SJCRH30 (cell line): ENCODE measurements at regions not wholly inside any gene's neighbourhood (a gene's known extent, or its start where the extent isn't known, plus 50 kb on each side); places are given as distances from the start of the nearest gene placed in this dataset.
"Not testable (repeated sequence)": the region's sequence is repeated elsewhere in the genome, so short reads cannot be mapped to it uniquely, and the experiment has no call there.

Source experiments
- DNase-seq, 2 experiments: peaks; one replicate each; pipeline ENCODE4 v3.0.0-alpha.2; 2015 to 2020
- H3K27ac ChIP-seq: fragments of 250-450 bp; sonication (Bioruptor Pico); 2 replicates; pipeline ENCODE4 v1.5.1; 2020; ENCODE audit warnings: mild to moderate bottlenecking, moderate library complexity
- H3K27me3 ChIP-seq: fragments of 250-450 bp; sonication (Bioruptor Pico); 2 replicates; pipeline ENCODE4 v1.5.1; 2020; ENCODE audit warnings: mild to moderate bottlenecking, moderate library complexity
- H3K36me3 ChIP-seq: fragments of 250-450 bp; sonication (Bioruptor Pico); 2 replicates; pipeline ENCODE4 v1.5.1; 2020; ENCODE audit warnings: mild to moderate bottlenecking, moderate library complexity
- H3K4me1 ChIP-seq: fragments of 250-450 bp; sonication (Bioruptor Pico); 2 replicates; pipeline ENCODE4 v1.5.1; 2020; ENCODE audit warnings: mild to moderate bottlenecking, moderate library complexity
- H3K4me3 ChIP-seq: fragments of 250-450 bp; sonication (Bioruptor Pico); 2 replicates; pipeline ENCODE4 v1.5.1; 2020; ENCODE audit warnings: mild to moderate bottlenecking, moderate library complexity
- H3K9me3 ChIP-seq: fragments of 250-450 bp; sonication (Bioruptor Pico); replicated peaks from 2 replicates; pipeline ENCODE4 v1.5.1; 2020; ENCODE audit warnings: mild to moderate bottlenecking, moderate library complexity

DNA sequence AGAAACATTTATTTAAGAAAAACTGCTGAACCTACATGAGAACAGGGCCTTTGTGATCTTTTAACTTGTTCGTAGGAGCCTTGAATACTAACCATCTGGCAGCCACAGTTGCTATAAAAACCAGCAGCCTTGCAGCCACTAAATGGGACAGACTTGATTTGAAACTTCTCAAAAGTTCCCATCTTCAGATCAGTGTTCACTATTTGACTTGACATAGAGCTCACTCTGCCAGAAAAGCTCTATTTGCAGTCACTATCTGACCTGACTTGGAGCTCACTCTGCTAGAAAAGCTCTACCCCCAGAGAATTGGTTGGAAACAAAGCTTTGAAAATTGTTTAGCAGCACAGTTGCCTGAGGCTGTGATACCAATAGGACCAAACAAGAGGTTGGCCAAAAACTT lies 119.3 kb upstream of the F13A1 start:
- Histone ChIP-seq H3K4me1 (no peaks in the 10 kb centered on the region), H3K4me3 (no peak overlapping the region), H3K36me3 (no peaks in the 10 kb centered on the region), H3K27ac (no peak overlapping the region), H3K9me3 (no peaks in the 10 kb centered on the region), H3K27me3 (no peaks in the 10 kb centered on the region)
- DNase-seq, result no peak

DNA sequence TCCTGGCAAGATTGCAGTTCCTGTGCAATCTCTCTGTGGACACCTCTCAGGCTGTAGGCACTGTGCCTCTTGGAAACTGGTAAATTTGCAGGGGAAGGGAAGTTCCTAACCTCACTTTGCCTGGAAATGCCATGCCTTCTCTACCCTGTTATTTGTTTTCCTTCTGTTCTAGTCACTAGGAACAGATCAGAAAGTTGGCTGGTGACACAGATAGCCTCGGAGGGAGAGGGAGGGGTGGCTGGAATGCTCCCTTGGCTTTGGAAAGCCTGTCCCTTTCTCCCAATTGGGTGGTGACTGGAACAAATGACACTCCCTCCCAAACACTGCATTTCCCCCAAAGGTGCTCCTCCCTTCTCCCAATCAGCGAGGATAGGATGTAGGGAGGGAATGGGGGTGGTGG lies 131.5 kb upstream of the F13A1 start:
- no peaks in the 10 kb centered on the region for H3K27me3 ChIP-seq
- H3K4me3 ChIP-seq, result no peak overlapping the region
- no peaks in the 10 kb centered on the region for H3K4me1 ChIP-seq
- no peak overlapping the region for H3K27ac ChIP-seq
- H3K36me3 ChIP-seq, result no peaks in the 10 kb centered on the region
- H3K9me3 ChIP-seq, result no peaks in the 10 kb centered on the region
- no peak for DNase-seq

DNA sequence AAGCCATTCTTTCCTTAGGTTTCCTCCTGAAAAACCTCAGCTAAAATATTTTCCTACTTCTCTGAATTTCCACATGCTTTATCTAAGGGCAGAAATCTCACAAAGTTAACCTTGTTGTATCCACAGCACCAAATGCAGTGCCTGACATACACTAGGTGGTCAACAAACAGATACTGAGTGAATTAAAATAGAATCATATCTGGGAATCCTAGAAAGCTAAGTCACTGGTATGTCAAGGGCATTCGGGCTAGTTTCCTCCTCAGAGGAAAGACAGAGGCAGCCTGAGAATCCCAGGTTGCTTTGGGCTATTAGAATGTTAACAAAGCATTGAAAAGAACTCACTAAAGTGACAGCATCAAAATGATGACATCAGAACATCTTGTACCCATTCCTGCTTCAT lies 132.7 kb upstream of the F13A1 start:
- Histone ChIP-seq H3K4me1 (no peaks in the 10 kb centered on the region), H3K27me3 (no peaks in the 10 kb centered on the region), H3K27ac (no peak overlapping the region), H3K4me3 (no peak overlapping the region), H3K36me3 (no peaks in the 10 kb centered on the region), H3K9me3 (no peaks in the 10 kb centered on the region)
- no peak for DNase-seq

DNA sequence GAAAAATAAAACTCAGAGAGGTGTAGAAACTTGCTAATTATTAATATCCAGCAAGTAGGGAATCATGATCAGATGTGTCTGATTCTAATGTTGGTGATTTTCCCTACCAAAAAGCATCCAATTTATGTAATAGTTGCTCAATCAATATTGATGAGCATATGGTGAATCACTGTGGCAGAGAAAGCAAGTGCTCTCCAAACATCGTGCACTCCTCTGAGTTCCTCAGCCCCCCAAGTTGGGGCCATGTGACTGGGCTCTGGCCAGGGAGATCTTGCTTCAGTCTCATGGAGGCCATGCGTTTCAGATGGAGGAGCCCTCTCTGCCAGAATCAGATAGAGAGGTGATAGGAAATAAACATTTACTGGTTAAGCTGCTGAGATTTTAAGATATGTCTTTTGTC lies 133.2 kb upstream of the LY86 start:
- Histone ChIP-seq H3K4me1 (no peaks in the 10 kb centered on the region), H3K36me3 (no peaks in the 10 kb centered on the region), H3K27me3 (no peaks in the 10 kb centered on the region), H3K4me3 (no peak overlapping the region), H3K9me3 (no peaks in the 10 kb centered on the region), H3K27ac (no peak overlapping the region)
- DNase-seq, result no peak

DNA sequence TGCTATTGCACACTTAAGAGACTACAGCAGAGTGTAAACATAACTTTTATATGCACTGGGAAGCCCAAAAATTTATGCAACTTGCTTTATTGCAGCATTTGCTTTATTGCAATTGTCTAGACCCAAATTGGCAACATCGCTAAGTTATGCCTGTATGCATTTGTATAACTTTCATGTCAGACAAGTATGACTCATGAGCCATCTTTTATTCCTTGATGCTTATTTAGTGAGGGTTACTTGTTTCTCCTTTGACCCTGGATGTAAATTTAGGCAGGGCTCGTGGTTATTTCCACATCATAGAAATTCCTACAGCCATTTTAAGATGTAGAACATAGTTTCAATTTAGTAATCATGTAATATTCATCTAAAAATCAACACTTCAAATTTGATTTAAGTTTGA lies 130.3 kb upstream of the LY86 start:
- H3K9me3 ChIP-seq, result no peaks in the 10 kb centered on the region
- no peak overlapping the region for H3K27ac ChIP-seq
- no peaks in the 10 kb centered on the region for H3K36me3 ChIP-seq
- no peaks in the 10 kb centered on the region for H3K27me3 ChIP-seq
- H3K4me3 ChIP-seq, result no peak overlapping the region
- no peaks in the 10 kb centered on the region for H3K4me1 ChIP-seq
- no peak for DNase-seq

DNA sequence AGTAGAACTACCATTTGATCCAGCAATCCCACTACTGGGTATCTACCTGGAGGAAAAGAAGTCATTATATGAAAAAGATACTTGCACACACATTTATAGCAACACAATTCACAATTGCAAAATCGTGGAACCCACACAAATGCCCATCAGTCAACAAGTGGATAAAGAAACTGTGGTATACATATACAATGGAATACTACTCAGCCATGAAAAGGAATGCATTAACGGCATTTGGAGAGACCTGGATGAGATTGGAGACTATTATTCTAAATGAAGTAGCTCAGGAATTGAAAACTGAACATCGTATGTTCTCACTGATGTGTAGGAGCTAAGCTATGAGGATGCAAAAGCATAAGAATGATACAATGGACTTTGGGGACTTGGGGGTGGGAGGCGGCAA lies 128.6 kb upstream of the LY86 start:
- not testable (repeated sequence) for H3K27ac ChIP-seq, H3K27me3 ChIP-seq, H3K9me3 ChIP-seq, DNase-seq, H3K36me3 ChIP-seq, H3K4me1 ChIP-seq, H3K4me3 ChIP-seq

DNA sequence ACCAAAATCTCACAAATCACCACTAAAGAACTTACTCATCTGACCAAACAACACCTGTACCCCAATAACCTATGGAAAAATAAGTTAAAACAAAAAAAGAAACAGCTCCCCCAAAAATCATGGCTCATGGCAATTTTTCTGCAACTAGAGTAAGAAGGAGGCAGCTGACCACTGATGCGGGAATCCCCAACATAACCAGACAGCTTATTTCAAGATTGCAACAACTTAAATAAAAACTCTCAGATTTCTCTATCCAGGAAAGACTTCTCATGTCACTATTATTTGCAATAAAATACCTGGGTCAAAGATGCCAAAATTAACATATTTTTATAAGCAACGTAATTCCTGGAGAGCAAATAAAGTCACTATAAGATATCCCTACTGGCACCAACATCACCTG lies 128.1 kb upstream of the LY86 start:
- no peaks in the 10 kb centered on the region for H3K4me1 ChIP-seq
- no peaks in the 10 kb centered on the region for H3K27me3 ChIP-seq
- H3K4me3 ChIP-seq, result no peak overlapping the region
- DNase-seq, result no peak
- no peaks in the 10 kb centered on the region for H3K36me3 ChIP-seq
- no peaks in the 10 kb centered on the region for H3K9me3 ChIP-seq
- peak overlapping the region; percentile 28; the same call in 1 of the 2 replicates for H3K27ac ChIP-seq

DNA sequence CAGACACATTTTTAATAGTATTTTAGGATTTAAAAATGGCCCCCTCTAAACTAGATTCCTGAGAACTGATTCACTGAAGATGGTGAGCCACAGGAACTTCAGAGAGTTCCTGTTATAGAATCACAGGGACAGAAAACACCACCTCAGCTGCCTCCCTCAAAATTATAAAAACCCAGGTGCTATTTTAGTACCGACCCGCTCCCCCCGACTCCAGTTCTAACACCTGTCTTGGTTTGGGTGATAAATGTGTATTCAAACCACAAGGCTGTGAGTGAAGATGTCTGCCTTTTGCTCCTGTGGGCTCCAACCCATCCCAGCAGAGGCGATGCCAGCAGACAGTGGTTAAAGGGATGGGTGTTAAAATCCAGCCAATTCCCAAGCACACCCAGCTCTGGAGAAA lies 127.4 kb upstream of the LY86 start:
- Histone ChIP-seq H3K27me3 (no peaks in the 10 kb centered on the region), H3K4me3 (no peak overlapping the region), H3K4me1 (no peaks in the 10 kb centered on the region), H3K9me3 (no peaks in the 10 kb centered on the region), H3K27ac (peak overlapping the region; percentile 28; the same call in 1 of the 2 replicates), H3K36me3 (no peaks in the 10 kb centered on the region)
- DNase-seq, result peak; percentile 28 to 36

DNA sequence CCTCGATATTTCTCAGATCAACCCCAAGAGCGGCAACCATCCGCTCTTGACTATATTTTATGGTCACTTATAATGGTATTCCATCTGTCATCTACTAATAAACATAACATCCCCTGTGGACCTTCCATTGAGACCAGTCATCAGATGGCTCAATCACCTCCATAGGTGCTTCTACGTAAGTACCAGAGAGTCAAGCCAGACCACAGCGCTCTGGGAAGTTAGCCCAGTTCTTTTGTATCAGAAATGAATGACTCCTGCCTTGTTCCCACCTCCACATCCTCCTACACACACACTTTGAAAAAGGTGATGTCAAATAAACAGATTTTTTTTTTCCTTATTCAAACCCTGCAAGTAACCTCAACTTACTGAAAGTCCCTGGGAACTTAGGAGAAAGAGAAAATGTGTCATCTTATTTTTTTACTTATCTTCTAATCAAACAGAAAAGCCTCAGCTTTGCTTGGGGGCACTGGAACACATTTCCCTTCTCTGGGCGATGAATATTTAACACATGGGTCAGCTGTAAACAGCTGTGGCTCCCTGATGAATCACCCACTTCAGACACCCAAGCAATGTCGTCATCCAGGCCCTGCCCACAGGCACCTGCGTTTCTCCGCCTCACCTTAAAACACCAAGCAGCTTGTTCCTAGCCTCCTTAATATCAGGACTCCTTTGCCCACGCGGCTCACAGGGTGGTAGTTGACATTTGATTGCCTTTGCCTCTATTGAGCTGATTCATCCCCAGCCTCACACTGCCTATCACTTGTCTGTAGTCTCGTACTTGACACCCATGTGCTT lies 121.4 kb upstream of the LY86 start:
- DNase-seq, result peak; percentile 20 to 39
- Histone ChIP-seq H3K4me1 (peaks cover 6% of the 10 kb centered on the region; the same call in 1 of the 2 replicates), H3K4me3 (no peak overlapping the region), H3K27me3 (no peaks in the 10 kb centered on the region), H3K9me3 (no peaks in the 10 kb centered on the region), H3K36me3 (no peaks in the 10 kb centered on the region), H3K27ac (no peak overlapping the region; the same call in 1 of the 2 replicates)

DNA sequence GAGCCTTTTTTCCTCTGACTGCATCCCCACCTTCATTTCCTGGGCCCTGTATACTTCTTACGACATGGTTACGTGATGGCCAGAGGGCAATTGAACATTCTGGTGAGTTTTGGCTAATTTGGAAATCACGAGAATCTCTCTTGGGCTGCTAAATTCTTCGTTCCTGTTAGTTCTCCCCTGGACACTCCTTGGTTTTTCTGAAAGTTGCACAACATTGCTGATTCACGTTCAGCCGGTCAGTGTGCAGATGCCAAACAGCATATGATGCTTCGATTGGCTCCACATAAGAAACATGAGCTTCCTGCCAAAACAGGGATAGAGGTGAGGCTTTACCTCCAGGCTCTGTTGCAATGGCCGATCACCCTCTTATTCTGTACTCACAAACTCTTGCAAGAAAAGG lies 119.4 kb upstream of the LY86 start:
- H3K27me3 ChIP-seq, result no peaks in the 10 kb centered on the region
- no peak overlapping the region for H3K4me3 ChIP-seq
- H3K9me3 ChIP-seq, result no peaks in the 10 kb centered on the region
- no peak overlapping the region for H3K27ac ChIP-seq
- no peaks in the 10 kb centered on the region for H3K36me3 ChIP-seq
- DNase-seq, result no peak
- peaks cover 6% of the 10 kb centered on the region for H3K4me1 ChIP-seq

DNA sequence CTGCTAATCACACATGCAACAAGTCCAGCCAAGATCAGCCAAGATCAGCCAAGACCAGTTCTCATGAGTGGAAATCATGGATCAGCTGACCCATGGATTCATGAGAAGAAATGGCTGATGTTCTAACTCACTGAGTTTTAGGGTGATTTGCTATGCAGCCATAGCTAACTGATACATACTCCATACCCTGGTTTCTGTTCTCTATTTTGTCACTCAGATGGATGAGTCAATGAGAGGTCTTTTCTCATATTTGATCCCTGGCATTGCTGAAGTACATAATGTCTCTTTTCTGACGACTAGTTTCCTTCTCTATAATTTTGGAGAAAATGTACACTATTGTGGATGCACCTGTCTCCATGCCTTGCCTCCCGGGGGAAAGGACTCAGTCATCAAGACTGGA lies 118.4 kb upstream of the LY86 start:
- H3K27me3 ChIP-seq, result no peaks in the 10 kb centered on the region
- H3K27ac ChIP-seq, result no peak overlapping the region
- no peak overlapping the region for H3K4me3 ChIP-seq
- H3K36me3 ChIP-seq, result no peaks in the 10 kb centered on the region
- peaks cover 11% of the 10 kb centered on the region for H3K4me1 ChIP-seq
- H3K9me3 ChIP-seq, result no peaks in the 10 kb centered on the region
- DNase-seq, result no peak

DNA sequence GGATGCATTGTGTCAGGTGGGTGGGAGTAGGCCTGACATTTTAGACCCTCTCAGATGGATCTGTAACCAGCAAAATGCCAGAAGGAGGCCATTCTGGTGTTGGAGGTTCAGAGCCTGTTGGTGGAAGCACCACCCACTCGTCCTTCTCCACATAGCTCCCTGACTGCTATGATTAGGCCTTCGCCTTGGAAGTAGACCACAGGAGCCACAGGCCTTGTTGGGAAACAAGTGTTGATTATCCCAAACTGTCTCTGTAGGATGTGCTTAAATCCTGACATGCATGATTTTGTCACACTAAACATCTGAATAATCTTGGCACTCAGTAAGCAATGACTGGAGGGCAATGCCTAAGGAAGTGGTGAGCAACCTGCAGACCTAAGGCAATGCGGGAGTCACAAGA lies 117.2 kb upstream of the LY86 start:
- H3K27ac ChIP-seq, result no peak overlapping the region
- no peaks in the 10 kb centered on the region for H3K36me3 ChIP-seq
- no peak overlapping the region for H3K4me3 ChIP-seq
- no peaks in the 10 kb centered on the region for H3K9me3 ChIP-seq
- DNase-seq, result no peak
- peaks cover 11% of the 10 kb centered on the region for H3K4me1 ChIP-seq
- H3K27me3 ChIP-seq, result no peaks in the 10 kb centered on the region

DNA sequence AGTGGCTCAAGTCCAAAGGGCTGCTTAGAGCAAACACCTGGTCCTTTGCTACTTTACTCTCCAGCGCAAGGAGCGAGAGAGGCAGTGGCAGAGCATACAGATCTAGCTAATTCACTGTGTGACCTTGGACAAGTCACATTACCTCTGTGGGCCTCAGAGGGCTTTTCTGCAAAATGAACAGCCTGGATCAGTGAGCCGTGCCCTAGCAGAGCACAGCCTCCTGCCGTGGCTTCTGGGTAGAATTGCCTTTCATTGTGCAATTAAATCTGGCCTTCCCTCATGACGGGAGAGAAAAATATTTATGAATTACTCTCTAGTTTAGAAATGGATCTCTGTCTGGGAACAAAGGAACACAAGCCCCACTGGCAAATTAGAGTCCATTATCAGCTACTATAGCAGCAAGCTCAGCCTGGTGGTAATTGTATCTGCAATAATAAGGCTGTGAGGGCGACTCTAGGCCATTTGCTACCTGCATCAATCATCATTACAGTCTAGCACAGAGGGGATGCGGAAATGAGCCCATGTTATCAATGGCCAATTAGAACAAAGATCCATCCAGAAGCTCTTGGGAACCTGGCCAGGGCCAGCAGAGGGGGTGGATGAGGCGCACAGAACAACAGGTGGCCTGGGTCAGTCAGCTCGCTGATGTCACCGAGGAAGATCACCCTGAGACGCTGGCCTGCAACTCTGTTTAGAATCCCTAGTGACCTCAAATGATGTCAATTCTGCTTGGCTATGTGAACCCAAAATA lies 114.2 kb upstream of the LY86 start:
- Histone ChIP-seq H3K27ac (peak overlapping the region; percentile 32), H3K36me3 (no peaks in the 10 kb centered on the region), H3K4me3 (no peak overlapping the region), H3K9me3 (no peaks in the 10 kb centered on the region), H3K4me1 (peaks cover 5% of the 10 kb centered on the region; the same call in 1 of the 2 replicates), H3K27me3 (no peaks in the 10 kb centered on the region)
- peak; percentile 74 to 84 for DNase-seq

DNA sequence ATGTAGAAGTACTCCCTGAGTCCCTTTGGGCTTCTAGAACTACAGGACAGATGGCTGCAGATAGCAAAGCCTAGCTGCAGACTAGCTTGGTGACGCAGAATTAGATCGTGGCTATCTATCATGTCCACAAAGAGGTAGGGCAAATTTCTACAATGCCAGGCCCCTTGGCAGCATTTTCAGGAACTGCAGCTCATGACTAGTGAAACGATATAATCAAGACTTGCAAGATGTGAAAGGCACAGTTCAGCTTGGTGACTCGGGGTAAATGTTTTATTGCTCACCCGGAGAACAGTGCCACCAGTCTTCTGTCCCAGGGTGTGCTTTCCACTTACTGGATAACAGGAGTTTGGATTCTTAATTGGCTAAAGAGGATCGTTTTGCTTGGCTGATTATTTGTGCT lies 108.7 kb upstream of the LY86 start:
- H3K4me3 ChIP-seq, result no peak overlapping the region
- DNase-seq, result no peak
- H3K27ac ChIP-seq, result no peak overlapping the region
- no peaks in the 10 kb centered on the region for H3K27me3 ChIP-seq
- H3K9me3 ChIP-seq, result no peaks in the 10 kb centered on the region
- no peaks in the 10 kb centered on the region for H3K36me3 ChIP-seq
- H3K4me1 ChIP-seq, result peaks cover 4% of the 10 kb centered on the region; the same call in 1 of the 2 replicates

DNA sequence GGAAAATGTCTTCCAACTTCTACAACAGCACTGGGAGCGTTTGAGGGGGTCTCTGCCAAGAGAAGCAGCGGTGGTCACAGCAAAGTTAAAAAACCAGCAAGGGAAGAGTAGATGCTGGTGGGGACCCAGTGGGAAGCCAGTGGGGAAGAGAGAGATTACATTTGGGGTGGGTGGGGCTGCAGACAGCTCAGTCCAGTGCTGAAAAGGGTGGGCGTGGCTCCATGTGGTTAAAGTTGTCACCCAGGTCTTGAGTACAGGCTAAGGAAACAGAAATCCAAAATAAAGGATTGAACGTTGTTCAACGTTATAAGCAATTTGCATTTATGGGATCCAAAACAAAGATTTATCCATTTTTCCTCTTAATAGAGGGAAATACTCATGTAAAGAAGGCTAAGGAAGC lies 106.3 kb upstream of the LY86 start:
- H3K36me3 ChIP-seq, result no peaks in the 10 kb centered on the region
- DNase-seq, result no peak
- H3K27ac ChIP-seq, result no peak overlapping the region
- no peak overlapping the region for H3K4me3 ChIP-seq
- H3K9me3 ChIP-seq, result no peaks in the 10 kb centered on the region
- no peaks in the 10 kb centered on the region for H3K27me3 ChIP-seq
- no peaks in the 10 kb centered on the region for H3K4me1 ChIP-seq

DNA sequence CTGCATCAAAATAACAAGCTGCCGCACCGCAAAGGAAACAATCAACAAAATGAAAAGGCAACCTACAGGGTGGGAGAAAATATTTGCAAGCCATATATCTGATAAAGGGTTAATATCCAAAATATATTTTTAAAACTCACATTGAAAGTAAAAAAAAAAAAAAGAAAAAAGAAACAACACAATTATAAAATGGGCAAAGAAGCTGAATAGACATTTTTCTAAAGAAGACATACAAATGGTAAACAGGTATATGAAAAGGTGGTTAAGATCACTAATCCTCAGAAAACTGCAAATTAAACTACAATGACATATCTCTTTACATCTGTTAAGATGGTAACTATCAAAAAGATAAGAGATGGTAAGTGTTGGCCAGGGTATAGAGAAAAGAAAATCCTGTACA lies 105.4 kb upstream of the LY86 start:
- no peaks in the 10 kb centered on the region for H3K9me3 ChIP-seq

More for the DNA sequence above, 105.4 kb upstream of the LY86 start:
- H3K27ac ChIP-seq, result no peak overlapping the region
- no peaks in the 10 kb centered on the region for H3K27me3 ChIP-seq
- DNase-seq, result no peak
- no peak overlapping the region for H3K4me3 ChIP-seq
- no peaks in the 10 kb centered on the region for H3K36me3 ChIP-seq
- H3K4me1 ChIP-seq, result no peaks in the 10 kb centered on the region
